ENCODE measurements at regions not wholly inside any gene's neighbourhood (a gene's known extent, or its start where the extent isn't known, plus 50 kb on each side); places are given as distances from the start of the nearest gene placed in this dataset.

DNA sequence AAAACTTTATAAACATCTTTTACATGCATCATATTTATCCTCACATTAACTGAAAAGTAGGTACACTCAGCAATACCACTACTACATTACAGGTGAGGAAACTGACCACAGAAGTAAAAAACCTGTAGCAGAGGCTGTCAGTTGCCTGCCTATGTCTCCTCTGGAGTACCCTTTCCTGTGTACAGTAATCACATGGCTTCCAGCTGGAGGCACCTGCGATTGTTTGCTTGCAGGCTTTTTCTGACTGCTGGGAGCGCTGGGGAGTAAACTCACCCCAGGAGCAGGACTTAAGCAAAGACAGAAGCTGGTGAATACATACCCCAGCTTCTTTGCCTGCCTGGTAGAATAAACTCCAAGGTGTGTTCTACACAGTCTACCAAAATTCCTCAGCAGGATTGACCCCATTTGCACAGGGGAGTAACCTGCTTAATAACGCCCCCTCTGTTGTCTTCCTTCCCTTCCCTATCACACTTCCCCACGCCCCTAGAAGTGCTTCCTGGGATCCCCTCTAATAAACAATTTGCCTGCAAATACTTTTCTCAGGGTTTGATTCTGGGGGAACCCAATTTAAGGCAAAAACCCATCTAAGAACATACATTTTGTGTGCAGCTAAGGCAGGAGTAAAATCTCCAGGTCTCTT, 138.9 kb downstream of the PTH2R start:
- no peak for DNase-seq

DNA sequence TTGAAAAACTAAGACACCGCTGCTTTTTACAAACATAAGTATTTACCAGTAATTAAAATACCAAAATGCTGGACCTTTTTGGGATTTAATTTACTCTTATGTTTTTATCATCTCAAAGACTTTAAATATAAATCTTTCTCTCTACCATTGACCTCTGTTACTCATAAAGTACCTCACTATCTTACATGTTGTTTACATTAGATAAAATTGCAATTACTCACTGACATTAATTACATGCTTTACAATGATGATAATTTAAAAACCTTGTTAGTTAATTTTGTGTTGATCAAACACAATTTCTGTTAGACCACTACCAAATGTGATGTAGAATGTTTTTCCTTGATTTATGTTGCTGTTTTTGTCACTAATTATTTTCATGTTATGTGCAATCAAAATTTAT, 139.5 kb downstream of the PTH2R start:
- no peak for DNase-seq

GRCh38 chr2:208546860-208547650, 140.5 kb downstream of the PTH2R start:
- no peak for DNase-seq

- no peak for DNase-seq
Measured at GRCh38 chr2:208548700-208549099, 142.1 kb downstream of the PTH2R start.

- DNase-seq = no peak
Measured at GRCh38 chr2:208549546-208550158, 143.1 kb downstream of the PTH2R start.

GRCh38 chr2:208552943-208553342, 146.4 kb downstream of the PTH2R start:
- DNase-seq = no peak

GRCh38 chr2:208556983-208557484, 150.4 kb downstream of the PTH2R start:
- no peak for DNase-seq

DNA sequence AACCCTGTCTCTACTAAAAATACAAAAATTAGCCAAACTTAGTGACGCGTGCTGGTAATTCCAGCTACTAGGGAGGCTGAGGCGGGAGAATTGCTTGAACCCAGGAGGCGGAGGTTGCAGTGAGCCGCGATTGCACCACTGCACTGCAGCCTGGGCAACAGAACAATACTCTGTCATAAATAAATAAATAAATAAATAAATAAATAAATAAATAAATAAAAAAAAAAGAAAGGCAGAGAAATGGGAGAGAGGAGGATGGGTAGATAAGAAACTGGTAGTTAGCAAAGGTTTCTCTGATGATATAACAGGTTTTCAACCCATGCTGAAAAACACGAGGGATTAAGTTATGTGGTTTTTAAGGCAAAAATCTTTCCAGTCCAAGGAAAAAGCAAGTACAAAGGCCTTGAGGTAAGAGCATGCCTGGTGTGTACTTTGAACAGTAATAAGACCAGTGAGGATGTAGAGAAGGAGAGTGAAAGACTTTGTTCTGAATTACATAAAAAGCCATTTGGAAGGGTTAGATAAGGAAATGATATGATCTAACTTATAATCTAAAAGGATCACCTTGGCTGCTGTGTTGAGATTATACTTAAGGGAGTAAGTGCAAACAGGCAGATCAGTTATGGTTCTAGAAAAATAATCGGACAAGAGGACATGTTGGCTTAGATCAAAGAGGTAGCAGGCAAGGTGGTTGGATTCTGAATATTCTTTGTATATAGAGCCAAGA, 159.3 kb downstream of the PTH2R start:
- no peak for DNase-seq

DNA sequence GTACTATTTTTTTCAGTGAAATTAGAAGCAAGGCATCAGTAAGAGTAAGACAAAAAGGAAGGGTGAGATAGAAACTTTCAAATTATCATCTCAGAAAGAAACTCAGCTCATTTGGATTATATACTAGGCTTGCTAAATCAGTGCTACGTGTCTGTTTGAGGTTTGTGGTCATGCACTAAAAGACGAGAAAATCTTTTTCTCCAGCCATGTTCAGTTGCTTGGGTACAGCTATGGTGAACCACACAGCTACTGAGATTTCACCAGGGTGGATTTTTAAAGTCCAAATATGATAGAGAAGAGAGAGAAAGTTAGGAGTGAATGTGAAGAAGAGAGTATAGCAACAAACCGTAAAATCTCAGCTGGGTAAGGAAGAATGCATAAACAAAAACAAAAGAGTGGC, 161.6 kb downstream of the PTH2R start:
- DNase-seq = no peak

DNA sequence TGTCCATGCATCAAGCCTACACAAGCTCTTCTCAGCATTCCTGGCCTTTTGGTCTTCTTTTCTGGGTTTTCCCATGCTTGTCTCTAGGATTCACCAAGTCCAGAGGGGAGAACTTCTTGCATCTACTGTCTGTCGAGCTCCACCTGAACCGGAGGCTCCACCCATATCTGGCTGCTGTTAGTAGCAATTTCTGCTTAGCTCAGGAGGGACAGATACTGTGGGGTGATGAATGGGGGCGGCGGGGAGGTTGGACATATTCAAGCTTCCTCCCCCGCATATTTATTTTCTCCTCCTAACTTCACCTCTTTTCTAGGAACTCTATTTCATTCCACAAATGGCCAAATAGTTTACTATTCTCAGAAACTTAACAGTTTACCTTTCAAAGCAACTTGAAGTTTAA, 163.5 kb downstream of the PTH2R start:
- DNase-seq = no peak

DNA sequence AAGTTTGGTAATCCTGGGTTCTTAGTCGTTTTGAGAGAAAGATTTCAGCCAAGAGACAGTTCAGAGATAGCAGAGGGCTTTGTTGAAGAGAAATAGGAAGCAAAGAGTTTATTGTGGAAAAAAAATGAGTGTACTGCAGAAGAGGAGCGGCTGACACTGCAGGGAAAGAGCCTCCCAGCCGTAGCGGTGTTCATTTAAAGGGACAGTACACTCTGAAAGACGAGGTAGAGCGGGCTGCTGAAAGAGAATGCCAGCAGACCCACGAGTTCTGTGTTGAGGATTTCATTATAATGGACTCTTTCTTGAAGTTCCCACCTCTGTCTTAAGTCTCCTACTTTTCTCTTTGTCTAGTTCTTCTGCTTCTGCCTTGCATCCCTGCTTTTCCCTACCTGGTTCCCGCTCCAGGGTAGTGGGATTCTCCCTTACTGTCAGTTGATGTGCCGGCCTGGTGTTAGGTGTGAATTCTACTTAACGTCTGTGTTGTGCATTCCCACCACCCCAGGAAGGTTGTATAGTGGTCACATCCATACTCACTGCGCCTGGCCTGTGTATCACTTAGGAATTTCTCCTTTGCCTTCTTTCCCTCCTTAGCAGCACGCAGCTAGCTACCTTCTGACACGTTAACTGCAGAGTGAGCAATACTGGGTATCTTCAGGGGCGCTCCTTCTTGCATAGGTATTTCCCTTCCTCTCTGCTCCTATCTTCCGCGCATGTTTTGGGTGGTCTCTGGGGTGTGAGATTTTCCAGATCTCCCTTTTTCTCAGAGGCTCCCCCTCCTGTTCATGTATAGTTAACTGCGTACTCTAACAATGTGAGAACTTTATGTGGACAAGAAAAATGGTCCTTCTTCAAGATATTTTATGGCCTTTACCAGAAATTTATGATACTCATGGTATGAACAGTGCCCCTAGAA, 164.5 kb downstream of the PTH2R start:
- no peak for DNase-seq

GRCh38 chr2:208571764-208572131, 165.2 kb downstream of the PTH2R start:
- DNase-seq = no peak

- DNase-seq = peak in 2 of 3 donors; percentile 10 to 27
Measured at GRCh38 chr2:208573569-208573968, 167.0 kb downstream of the PTH2R start.

GRCh38 chr2:208579678-208580077, 173.1 kb downstream of the PTH2R start:
- DNase-seq = no peak

- no peak for DNase-seq
Measured at GRCh38 chr2:208584378-208584985, 177.9 kb downstream of the PTH2R start.

GRCh38 chr2:208586516-208586915, 179.9 kb downstream of the PTH2R start:
- DNase-seq = no peak

DNA sequence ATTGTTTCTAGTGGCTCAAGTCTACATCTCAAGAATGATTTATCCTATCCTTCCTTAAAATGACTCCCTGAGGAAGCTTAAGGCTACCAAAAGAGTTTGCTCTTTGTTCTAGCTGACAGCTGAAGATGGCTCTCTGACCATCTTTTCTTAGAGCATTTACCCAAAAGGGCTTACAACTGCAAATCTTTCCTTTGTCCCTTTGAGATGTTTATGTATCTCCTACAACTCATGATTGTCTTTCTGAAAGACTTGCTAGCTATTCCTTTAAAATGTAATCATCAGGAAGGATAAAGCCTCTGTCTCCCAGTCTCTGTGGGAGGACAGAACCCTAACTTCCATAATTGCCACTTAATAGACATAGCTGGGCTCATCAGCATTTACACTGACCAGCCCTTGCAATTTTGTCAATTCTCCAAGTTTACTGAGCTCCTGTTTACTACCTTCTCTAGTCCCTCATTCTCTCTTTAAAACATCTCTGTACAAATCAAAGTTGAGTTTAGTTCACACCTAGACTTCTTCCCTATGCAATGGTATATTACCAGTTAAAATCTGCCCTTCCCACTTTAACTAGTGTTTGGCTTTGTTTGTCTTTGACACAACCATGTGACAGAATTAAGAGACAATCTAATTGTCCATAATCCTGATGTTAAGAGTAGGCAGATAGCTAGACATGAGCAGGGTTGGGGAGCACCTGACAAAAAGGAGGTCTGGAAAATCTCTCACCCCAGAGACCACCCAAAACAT, 188.2 kb downstream of the PTH2R start:
- no peak for DNase-seq

DNA sequence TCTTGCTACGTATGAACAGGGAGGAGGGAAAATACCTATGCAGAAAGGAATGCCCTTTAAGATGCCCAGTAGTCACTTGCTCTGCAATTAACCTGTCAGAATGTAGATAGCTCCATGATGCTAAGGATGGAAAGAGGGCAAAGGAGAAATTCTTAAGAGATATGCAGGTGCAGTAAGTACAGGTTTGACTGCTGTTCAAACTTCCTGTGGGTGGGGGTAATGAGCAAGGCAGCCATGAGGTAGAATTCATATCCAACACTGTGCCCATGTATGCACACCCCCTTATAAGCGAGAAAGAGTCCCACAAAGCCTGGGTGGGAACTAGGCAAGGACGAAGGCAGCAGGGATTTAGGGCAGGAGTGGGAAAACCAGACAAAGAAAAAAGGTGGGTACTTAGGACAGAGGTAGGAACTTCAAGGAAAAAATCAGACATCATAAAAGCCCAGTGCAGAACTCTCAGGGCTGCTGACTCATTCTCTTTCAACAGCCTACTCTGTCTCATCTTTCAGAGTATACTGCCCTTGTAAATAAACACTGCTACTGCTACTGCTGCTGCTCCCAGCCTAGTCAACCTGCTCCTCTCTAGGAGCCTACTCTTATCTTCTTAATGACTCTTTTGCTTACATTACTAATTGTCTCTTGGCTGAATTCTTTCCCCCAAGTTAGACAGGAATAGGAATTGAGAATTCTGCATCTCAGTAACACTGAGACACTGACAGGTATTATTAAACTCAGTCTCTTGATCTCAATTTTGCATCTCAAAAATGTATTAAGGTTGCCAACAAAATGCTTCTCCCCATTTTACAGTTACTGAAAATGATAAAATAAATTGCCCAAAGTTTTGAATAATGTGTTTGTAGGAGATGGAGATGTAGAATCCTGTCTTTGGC, 189.0 kb downstream of the PTH2R start:
- no peak for DNase-seq

DNA sequence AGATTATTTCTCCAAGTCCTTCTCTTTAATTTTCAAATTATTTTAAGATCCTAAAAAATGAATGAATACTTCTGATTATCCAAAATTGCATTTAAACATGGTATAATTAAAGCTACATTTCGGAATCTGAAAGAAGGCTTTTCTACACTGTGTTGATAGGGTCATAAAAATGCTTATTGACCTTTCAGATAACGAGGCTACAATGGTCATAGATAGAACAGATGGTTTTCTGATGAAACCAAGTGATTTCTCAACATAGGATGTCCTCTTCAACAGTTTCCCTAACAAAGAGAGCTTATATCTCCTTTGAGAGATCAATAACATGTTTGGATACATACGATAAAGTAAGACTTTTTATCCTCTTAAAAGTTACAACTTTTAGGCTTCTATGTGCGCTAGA, 201.1 kb downstream of the PTH2R start:
- no peak for DNase-seq

Data from muscle of back (tissue), 3 donors.